H9 (cell line): ENCODE measurements at regions not wholly inside any gene's neighbourhood (a gene's known extent, or its start where the extent isn't known, plus 50 kb on each side); places are given as distances from the start of the nearest gene placed in this dataset.

Experiments
- DNase-seq: peaks from one replicate; pipeline ENCODE4 v3.0.0-alpha.2; 2017
- H2AFZ ChIP-seq: one replicate; pipeline ENCODE4 v1.6.1; 2013; ENCODE audit warnings: mild to moderate bottlenecking, low read length, control low read depth, moderate library complexity
- H2AK5ac ChIP-seq: 2 replicates; pipeline ENCODE4 v1.6.1; 2013; ENCODE audit warnings: low read length, control low read depth, mixed read lengths; ENCODE audit not compliant: insufficient read length
- H2BK120ac ChIP-seq: one replicate; pipeline ENCODE4 v1.6.1; 2013; ENCODE audit warnings: low read depth, mild to moderate bottlenecking, low read length, control low read depth, inconsistent platforms; ENCODE audit not compliant: poor library complexity, severe bottlenecking
- H2BK12ac ChIP-seq: 2 replicates; pipeline ENCODE4 v1.6.1; 2013; ENCODE audit warnings: low read length, control low read depth, mixed read lengths, low read depth; ENCODE audit not compliant: insufficient read length
- H2BK15ac ChIP-seq: 2 replicates; pipeline ENCODE4 v1.6.1; 2013; ENCODE audit warnings: low read depth, low read length, control low read depth
- H2BK20ac ChIP-seq: one replicate; pipeline ENCODE4 v1.6.1; 2013; ENCODE audit warnings: low read depth, mild to moderate bottlenecking, low read length, control low read depth, inconsistent platforms; ENCODE audit not compliant: poor library complexity, severe bottlenecking
- H2BK5ac ChIP-seq: 2 replicates; pipeline ENCODE4 v1.6.1; 2013; ENCODE audit warnings: low read length, control low read depth, mixed read lengths; ENCODE audit not compliant: insufficient read length
- H3K14ac ChIP-seq: 2 replicates; pipeline ENCODE4 v1.6.1; 2013; ENCODE audit warnings: low read length, control low read depth; ENCODE audit not compliant: insufficient read depth
- H3K18ac ChIP-seq: 2 replicates; pipeline ENCODE4 v1.6.1; 2013; ENCODE audit warnings: low read depth, mild to moderate bottlenecking, mixed read lengths, low read length, control low read depth; ENCODE audit not compliant: insufficient read length
- H3K23ac ChIP-seq: 2 replicates; pipeline ENCODE4 v1.6.1; 2013; ENCODE audit warnings: low read length, control low read depth, mixed read lengths, low read depth; ENCODE audit not compliant: insufficient read length
- H3K23me2 ChIP-seq: 2 replicates; pipeline ENCODE4 v1.6.1; 2013; ENCODE audit warnings: low read depth, mild to moderate bottlenecking, mixed read lengths, low read length, control low read depth; ENCODE audit not compliant: insufficient read length, poor library complexity, severe bottlenecking
- H3K27ac ChIP-seq: 2 replicates; pipeline ENCODE4 v1.5.1; 2013; ENCODE audit warnings: low read length, control low read depth, mixed read lengths, low read depth; ENCODE audit not compliant: insufficient read length
- H3K27me3 ChIP-seq: 2 replicates; pipeline ENCODE4 v1.6.1; 2013; ENCODE audit warnings: low read length, control low read depth, inconsistent platforms; ENCODE audit not compliant: insufficient read depth
- H3K4ac ChIP-seq: 2 replicates; pipeline ENCODE4 v1.6.1; 2013; ENCODE audit warnings: low read depth, mild to moderate bottlenecking, control low read depth, inconsistent platforms, low read length, moderate library complexity
- H3K4me1 ChIP-seq: 2 replicates; pipeline ENCODE4 v1.6.1; 2013; ENCODE audit warnings: low read length, control low read depth, inconsistent platforms; ENCODE audit not compliant: insufficient read depth
- H3K4me2 ChIP-seq: 2 replicates; pipeline ENCODE4 v1.6.1; 2013; ENCODE audit warnings: low read length, control low read depth, mixed read lengths; ENCODE audit not compliant: insufficient read length, insufficient read depth
- H3K56ac ChIP-seq: 2 replicates; pipeline ENCODE4 v1.6.1; 2013; ENCODE audit warnings: low read depth, mild to moderate bottlenecking, mixed read lengths, low read length, control low read depth; ENCODE audit not compliant: insufficient read length
- H3K79me1 ChIP-seq: 2 replicates; pipeline ENCODE4 v1.6.1; 2013; ENCODE audit warnings: low read depth, mild to moderate bottlenecking, moderate library complexity, low read length, control low read depth, inconsistent platforms; ENCODE audit not compliant: insufficient read depth, poor library complexity, severe bottlenecking
- H3K79me2 ChIP-seq: 2 replicates; pipeline ENCODE4 v1.6.1; 2013; ENCODE audit warnings: low read length, control low read depth, inconsistent platforms; ENCODE audit not compliant: insufficient read depth
- H3K9ac ChIP-seq: 2 replicates; pipeline ENCODE4 v1.6.1; 2013; ENCODE audit warnings: low read length, control low read depth, mixed read lengths; ENCODE audit not compliant: insufficient read length; ENCODE audit errors: extremely low read depth
- H3K9me3 ChIP-seq: one replicate; pipeline ENCODE4 v1.6.1; 2013; ENCODE audit warnings: low read depth, low read length, inconsistent platforms; ENCODE audit not compliant: control insufficient read depth
- H3T11ph ChIP-seq: one replicate; pipeline ENCODE4 v1.6.1; 2013; ENCODE audit warnings: mild to moderate bottlenecking, low read length, control low read depth, inconsistent platforms
- H4K20me1 ChIP-seq: one replicate; pipeline ENCODE4 v1.6.1; 2013; ENCODE audit not compliant: control insufficient read depth, insufficient read length, insufficient read depth
- H4K5ac ChIP-seq: 2 replicates; pipeline ENCODE4 v1.6.1; 2013; ENCODE audit warnings: low read depth, mild to moderate bottlenecking, mixed read lengths, low read length, control low read depth; ENCODE audit not compliant: insufficient read length
- H4K8ac ChIP-seq: replicated peaks from 2 replicates; pipeline ENCODE4 v1.6.1; 2013; ENCODE audit warnings: low read length, control low read depth, mixed read lengths, low read depth; ENCODE audit not compliant: insufficient read length
- H4K91ac ChIP-seq: 2 replicates; pipeline ENCODE4 v1.6.1; 2013; ENCODE audit warnings: low read depth, mild to moderate bottlenecking, moderate library complexity, mixed read lengths, low read length, control low read depth; ENCODE audit not compliant: insufficient read length
- H3K27ac Mint-ChIP-seq, 3 experiments: 2 replicates in 2 of 3; 3 replicates in 1 of 3; pipeline ENCODE4 v1.8.0; 2020 to 2021; ENCODE audit warnings: mixed read lengths in 3 of 3, mild to moderate bottlenecking in 1 of 3, moderate library complexity in 1 of 3
- H3K27me3 Mint-ChIP-seq: 2 replicates; pipeline ENCODE4 v1.8.0; 2021; ENCODE audit warnings: low read depth, mild to moderate bottlenecking, moderate library complexity, mixed read lengths
- H3K36me3 Mint-ChIP-seq, 3 experiments: 2 replicates in 2 of 3; 3 replicates in 1 of 3; pipeline ENCODE4 v1.8.0; 2020 to 2021; ENCODE audit warnings: low read depth in 3 of 3, mixed read lengths in 3 of 3; ENCODE audit not compliant: insufficient read depth in 1 of 3
- H3K4me1 Mint-ChIP-seq, 2 experiments: 2 replicates each; pipeline ENCODE4 v1.8.0; 2020; ENCODE audit warnings: mixed read lengths in 2 of 2
- H3K4me3 Mint-ChIP-seq, 2 experiments: 2 replicates in 1 of 2; 3 replicates in 1 of 2; pipeline ENCODE4 v1.8.0; 2020 to 2021; ENCODE audit warnings: mild to moderate bottlenecking in 2 of 2, mixed read lengths in 2 of 2, moderate library complexity in 1 of 2
- H3K9me3 Mint-ChIP-seq, 2 experiments: 2 replicates in 1 of 2; 3 replicates in 1 of 2; pipeline ENCODE4 v1.8.0; 2020; ENCODE audit warnings: mild to moderate bottlenecking in 2 of 2, mixed read lengths in 2 of 2, moderate library complexity in 1 of 2
- CTCF ChIP-seq: fragments of 200-600 bp; sonication (generic); conservative IDR thresholded peaks from 3 replicates; pipeline ENCODE4 v1.8.0; 2021; ENCODE audit warnings: antibody characterized with exemption, mild to moderate bottlenecking
- WGBS: extraction: QIAGEN DNeasy Blood & Tissue Kit; methylation state at CpG from one replicate; pipeline ENCODE4 v1.1.7; 2013; ENCODE audit warnings: missing lambda C conversion rate, low lambda C conversion rate, mixed read lengths; ENCODE audit not compliant: insufficient read length; ENCODE audit errors: extremely low coverage; 5-methylcytosine and 5-hydroxymethylcytosine counted together

DNA sequence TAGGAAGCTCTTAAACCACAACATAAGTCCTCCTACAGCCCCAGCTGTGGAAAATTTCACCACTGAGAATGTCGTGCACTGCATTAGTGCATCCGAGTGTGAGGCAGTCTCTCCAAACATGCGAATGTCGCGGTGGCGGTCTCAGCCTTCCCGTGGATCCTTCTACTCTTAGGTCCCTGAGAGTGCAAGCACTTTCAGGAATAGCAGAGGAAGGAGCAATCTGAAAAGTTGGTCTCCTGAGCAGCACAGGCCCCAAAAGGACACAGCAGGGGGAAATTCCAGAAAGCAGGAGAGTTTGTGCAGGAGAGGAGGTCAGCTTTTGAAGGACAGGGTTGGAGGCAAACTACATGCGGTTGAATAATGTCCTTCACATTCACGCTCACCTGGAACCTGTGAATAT is 440.5 kb upstream of the SMIM21 start:
- no peaks in the 10 kb centered on the region for H3K9me3 Mint-ChIP-seq
- no peak overlapping the region; the same call in 1 of the 2 replicates for H3K14ac ChIP-seq
- H3K79me1 ChIP-seq: no peaks in the 10 kb centered on the region
- H3K4me3 Mint-ChIP-seq: no peak overlapping the region
- TF ChIP-seq CTCF: no peak
- no peak overlapping the region for H2BK15ac ChIP-seq
- H3K27me3 ChIP-seq: no peaks in the 10 kb centered on the region
- no peaks in the 10 kb centered on the region for H4K20me1 ChIP-seq
- H2BK12ac ChIP-seq: no peak overlapping the region
- DNase-seq: no peak
- no peak overlapping the region for H3K27ac ChIP-seq
- H3K9ac ChIP-seq: no peak overlapping the region
- no peaks in the 10 kb centered on the region for H3K36me3 Mint-ChIP-seq
- H3K23ac ChIP-seq: no peak overlapping the region
- no peak overlapping the region for H2BK20ac ChIP-seq
- no peaks in the 10 kb centered on the region for H3K23me2 ChIP-seq
- H2AFZ ChIP-seq: no peak overlapping the region
- H2BK5ac ChIP-seq: no peak overlapping the region
- H3K18ac ChIP-seq: no peak overlapping the region
- no peak overlapping the region for H2AK5ac ChIP-seq
- no peaks in the 10 kb centered on the region for H3K9me3 ChIP-seq
- H3K4me1 Mint-ChIP-seq: peaks cover 8% of the 10 kb centered on the region in 2 experiments
- no peaks in the 10 kb centered on the region for H3K27me3 Mint-ChIP-seq
- H3K4me1 ChIP-seq: no peaks in the 10 kb centered on the region; the same call in 1 of the 2 replicates
- H3K27ac Mint-ChIP-seq: peak overlapping the region in 1 of 3 experiments; percentile 85; a peak in 1 of 7 replicates
- H3K4me2 ChIP-seq: no peak overlapping the region
- no peak overlapping the region for H4K5ac ChIP-seq
- no peak overlapping the region for H3K4ac ChIP-seq
- no peak overlapping the region for H2BK120ac ChIP-seq
- no peak overlapping the region for H3K56ac ChIP-seq
- no peak overlapping the region for H3T11ph ChIP-seq
- H4K91ac ChIP-seq: no peak overlapping the region
- no peaks in the 10 kb centered on the region for H3K79me2 ChIP-seq
- H4K8ac ChIP-seq: no peak overlapping the region
- no CpG with 5 or more reads among the region's 9 CpGs for WGBS
